ENCODE measurements at regions not wholly inside any gene's neighbourhood (a gene's known extent, or its start where the extent isn't known, plus 50 kb on each side); places are given as distances from the start of the nearest gene placed in this dataset.
"Not testable (repeated sequence)": the region's sequence is repeated elsewhere in the genome, so short reads cannot be mapped to it uniquely, and the experiment has no call there.

- DNase-seq = no peak
These were observed 207.3 kb upstream of the MAGEB2 start for GRCh38 chrX:30008031-30008430.

- DNase-seq = no peak
These were observed 204.9 kb upstream of the MAGEB2 start for GRCh38 chrX:30010471-30010870.

- DNase-seq = no peak
These were observed 199.9 kb upstream of the MAGEB2 start for GRCh38 chrX:30015440-30015839.

- no peak for DNase-seq
These were observed 187.7 kb upstream of the MAGEB2 start for GRCh38 chrX:30027636-30028035.

- DNase-seq = not testable (repeated sequence)
These were observed 179.0 kb upstream of the MAGEB2 start for GRCh38 chrX:30036406-30036805.

- DNase-seq = no peak
These were observed 175.6 kb upstream of the MAGEB2 start for GRCh38 chrX:30039768-30040167.

- DNase-seq = no peak
These were observed 154.6 kb upstream of the MAGEB2 start for GRCh38 chrX:30060718-30061117.

- DNase-seq = no peak
These were observed 150.1 kb upstream of the MAGEB2 start for GRCh38 chrX:30065226-30065625.

GRCh38 chrX:30067677-30068076 is 147.7 kb upstream of the MAGEB2 start:
- no peak for DNase-seq

- no peak for DNase-seq
These were observed 129.8 kb upstream of the MAGEB2 start for GRCh38 chrX:30085571-30085970.

GRCh38 chrX:30111431-30111830 is 103.9 kb upstream of the MAGEB2 start:
- DNase-seq = no peak

GRCh38 chrX:30141966-30142365 is 73.4 kb upstream of the MAGEB2 start:
- peak; percentile 40 for DNase-seq

GRCh38 chrX:30144221-30144620 is 71.1 kb upstream of the MAGEB2 start:
- DNase-seq = no peak

- DNase-seq = no peak
These were observed 70.2 kb upstream of the MAGEB2 start for GRCh38 chrX:30144971-30145731.

GRCh38 chrX:30147996-30148643 is 67.2 kb upstream of the MAGEB2 start:
- no peak for DNase-seq

- DNase-seq = not testable (repeated sequence)
These were observed 66.2 kb upstream of the MAGEB2 start for GRCh38 chrX:30149206-30149605.

- no peak for DNase-seq
These were observed 65.0 kb upstream of the MAGEB2 start for GRCh38 chrX:30150196-30150895.

- DNase-seq = no peak
These were observed 63.4 kb upstream of the MAGEB2 start for GRCh38 chrX:30151964-30152363.

- no peak for DNase-seq
These were observed 62.0 kb upstream of the MAGEB2 start for GRCh38 chrX:30153175-30153880.

- no peak for DNase-seq
These were observed 61.5 kb upstream of the MAGEB2 start for GRCh38 chrX:30153881-30154260.

GRCh38 chrX:30156009-30156408 is 59.4 kb upstream of the MAGEB2 start:
- no peak for DNase-seq

GRCh38 chrX:30156880-30157560 is 58.3 kb upstream of the MAGEB2 start:
- no peak for DNase-seq

- no peak for DNase-seq
These were observed 54.3 kb upstream of the MAGEB2 start for GRCh38 chrX:30161043-30161442.
